H4 (cell line): ENCODE measurements at regions not wholly inside any gene's neighbourhood (a gene's known extent, or its start where the extent isn't known, plus 50 kb on each side); places are given as distances from the start of the nearest gene placed in this dataset.
"Not testable (repeated sequence)": the region's sequence is repeated elsewhere in the genome, so short reads cannot be mapped to it uniquely, and the experiment has no call there.

ENCODE experiments used
- DNase-seq: peaks from one replicate; pipeline ENCODE4 v3.0.0-alpha.2; 2015; ENCODE audit warnings: low spot score

- peak; percentile 82 for DNase-seq
Measured at GRCh38 chr4:74505355-74505978, 60.5 kb downstream of the AREG start.

GRCh38 chr4:74509363-74509762 is 64.4 kb downstream of the AREG start:
- not testable (repeated sequence) for DNase-seq

GRCh38 chr4:74516303-74516702 is 71.4 kb downstream of the AREG start:
- peak; percentile 58 for DNase-seq

DNA sequence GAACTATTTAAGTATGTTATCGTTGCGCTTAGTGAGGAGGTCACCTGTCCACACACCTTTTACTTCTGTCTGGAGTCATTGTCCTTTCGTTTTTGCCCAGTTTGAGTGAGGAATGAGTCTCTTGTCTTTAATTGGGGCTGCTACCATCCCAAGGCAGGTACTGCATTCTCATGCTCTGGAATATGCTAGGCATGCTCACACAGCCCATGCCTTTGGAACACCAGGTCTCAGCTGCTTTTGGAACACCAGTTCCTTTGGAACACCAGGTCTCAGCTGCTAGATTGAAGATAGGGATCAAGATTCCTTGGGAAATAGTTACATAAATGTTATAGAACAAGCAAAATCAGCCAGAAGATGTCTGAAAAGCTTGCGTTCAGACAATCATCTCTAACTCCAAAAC is 73.1 kb downstream of the AREG start:
- no peak for DNase-seq

- no peak for DNase-seq
Measured at GRCh38 chr4:74522251-74522991, 77.5 kb downstream of the AREG start.

DNA sequence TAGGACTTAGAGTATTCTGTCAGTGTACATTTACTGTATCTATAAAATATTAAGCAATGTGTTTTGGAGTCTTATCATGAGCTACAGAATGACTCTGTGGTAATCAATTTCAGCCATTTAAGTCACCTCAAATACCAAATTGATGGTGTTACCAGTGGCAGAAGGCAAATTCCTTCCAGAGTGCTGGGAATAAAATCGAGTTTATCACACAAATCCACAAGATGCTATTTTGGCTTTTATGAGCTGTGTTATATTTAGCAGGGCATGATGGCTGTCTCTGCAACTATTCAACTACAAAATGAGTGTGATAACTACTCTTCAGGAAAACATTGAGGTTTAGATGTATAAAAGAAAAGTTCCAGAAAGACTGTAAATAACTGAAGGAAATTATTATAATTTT is 78.2 kb downstream of the AREG start:
- no peak for DNase-seq

DNA sequence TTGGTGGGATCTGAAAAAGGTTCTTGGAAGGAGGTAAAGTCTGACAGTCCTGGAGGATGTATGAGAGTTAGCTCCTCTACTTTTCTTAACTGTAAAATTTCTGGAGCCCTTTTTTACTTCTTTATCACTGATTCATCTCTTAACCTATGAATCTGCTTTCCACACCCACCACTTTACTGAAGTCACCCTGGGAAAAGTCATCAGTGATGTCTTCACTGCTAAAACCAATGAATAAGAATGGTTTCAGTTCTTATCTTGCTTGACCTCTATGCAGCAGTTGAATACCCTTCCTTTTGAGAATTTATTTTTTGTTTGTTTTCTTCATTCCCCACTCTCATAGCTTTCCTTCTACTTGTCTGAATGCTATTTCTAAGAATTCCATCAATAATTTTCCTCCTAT is 80.0 kb downstream of the AREG start:
- no peak for DNase-seq

DNA sequence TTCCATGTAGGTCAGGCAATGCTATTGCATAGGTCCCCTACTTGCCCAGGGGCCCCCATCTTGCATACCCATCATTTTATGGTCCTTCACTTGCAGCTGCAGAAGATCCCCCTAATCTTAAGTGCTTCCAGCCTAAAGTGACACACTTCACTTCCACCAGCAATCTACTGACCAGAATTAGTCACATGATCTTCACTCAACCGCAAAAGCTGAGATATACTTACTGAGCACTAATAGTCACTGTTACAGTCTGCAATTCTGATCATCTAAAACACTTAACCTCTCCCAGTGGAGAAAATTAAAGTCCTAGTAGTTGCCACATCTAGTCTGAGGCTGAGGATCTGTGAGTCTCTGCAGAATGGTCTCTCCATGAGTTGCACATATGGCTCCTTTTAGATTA is 82.1 kb downstream of the AREG start:
- DNase-seq, result no peak

DNA sequence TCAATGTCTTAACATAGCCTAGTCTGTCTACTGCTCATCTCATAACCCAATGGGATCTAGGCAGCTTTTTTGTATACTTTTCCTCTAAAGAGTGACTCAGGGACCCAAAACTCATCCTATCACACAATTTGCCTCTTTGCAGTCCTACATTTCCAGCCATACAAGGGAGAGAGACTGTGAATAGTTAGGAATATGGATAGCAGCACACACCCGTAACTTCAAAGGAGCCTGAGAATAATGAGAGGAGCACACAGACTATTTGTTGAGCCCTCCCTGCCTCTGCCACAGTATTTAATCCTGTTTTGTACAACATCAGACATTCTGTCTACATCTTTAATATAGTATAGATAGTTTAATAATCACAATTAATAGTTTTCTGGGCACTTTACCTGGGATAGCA is 83.2 kb downstream of the AREG start:
- DNase-seq, result no peak

DNA sequence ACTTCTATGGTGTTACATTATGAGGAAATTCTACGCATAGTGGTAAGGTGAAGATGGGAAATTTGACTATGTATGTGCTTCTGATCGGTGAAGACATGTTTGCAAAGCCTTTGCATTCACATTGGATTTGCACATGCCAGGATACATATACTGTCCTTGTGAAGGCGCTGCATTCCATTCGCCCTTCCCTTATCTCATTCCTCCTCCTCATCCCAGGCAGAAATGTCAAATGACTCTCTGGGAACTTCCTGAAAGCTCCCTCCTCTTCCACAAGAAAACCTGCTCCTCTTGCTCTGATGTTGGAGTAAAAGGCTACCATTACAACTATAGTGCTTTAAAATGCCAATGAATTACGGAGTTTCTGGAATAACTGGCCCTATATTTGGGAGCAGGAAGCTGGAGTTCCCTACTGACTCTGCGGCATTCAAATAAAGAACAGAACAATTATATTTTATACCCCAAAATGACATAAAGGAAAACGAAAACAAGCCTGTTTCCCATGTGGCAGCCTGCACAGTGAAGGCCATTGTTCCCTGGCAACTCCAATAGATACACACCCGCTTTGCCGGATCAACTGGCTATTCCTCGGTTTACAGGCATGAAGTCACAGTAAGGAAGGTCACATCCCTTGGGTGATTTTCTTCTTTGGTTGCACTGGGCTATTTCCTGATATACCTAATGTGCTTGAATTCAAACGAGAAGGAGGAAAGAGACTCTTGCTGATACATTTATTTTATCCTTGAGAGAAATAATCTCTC is 84.5 kb downstream of the AREG start:
- DNase-seq, result no peak

GRCh38 chr4:74531963-74532794 is 87.2 kb downstream of the AREG start:
- DNase-seq, result peak; percentile 85

GRCh38 chr4:74534121-74534520 is 89.2 kb downstream of the AREG start:
- DNase-seq, result no peak

DNA sequence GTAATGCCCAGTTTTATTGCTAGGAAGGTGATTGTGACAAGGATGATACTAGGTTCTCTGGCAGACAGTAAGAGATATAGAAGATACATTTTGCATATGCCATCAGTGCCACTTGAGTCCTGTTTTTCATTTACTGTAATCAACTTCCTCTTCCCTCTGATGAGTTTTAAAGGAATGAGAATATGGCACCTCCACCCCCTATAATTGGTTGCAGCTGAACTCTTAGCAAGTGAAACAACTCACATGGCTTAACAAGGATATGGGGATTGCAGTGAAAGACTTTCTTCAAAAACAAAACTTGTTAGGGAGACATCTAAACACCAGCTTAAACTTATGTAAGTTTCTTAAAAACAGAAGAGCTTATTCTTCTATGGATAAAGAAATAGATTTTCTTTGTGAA is 90.0 kb downstream of the AREG start:
- DNase-seq, result no peak

DNA sequence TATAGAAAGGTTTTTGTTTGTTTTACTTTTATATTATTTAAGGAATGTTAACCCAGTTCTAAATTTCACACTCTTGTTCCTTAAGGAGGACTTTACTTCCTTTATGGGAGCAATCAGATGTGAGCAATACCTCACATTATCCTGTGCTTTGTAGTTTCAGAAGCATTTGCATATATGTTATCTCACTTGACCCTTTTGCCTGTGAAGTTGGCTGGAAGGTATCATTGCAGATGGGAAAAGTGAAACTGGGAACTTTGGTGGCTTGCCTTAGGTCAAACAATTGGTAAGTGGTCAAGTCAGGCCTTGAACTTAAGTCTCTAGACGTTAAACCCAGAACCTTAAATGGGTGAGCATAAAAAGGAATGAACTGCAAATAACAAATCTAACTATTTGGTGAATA is 90.6 kb downstream of the AREG start:
- DNase-seq, result no peak

- no peak for DNase-seq
Measured at GRCh38 chr4:74536557-74536956, 91.6 kb downstream of the AREG start.

- no peak for DNase-seq
Measured at GRCh38 chr4:74537459-74537858, 92.5 kb downstream of the AREG start.

GRCh38 chr4:74539044-74539790 is 94.3 kb downstream of the AREG start:
- DNase-seq, result no peak

- DNase-seq, result no peak
Measured at GRCh38 chr4:74540193-74540592, 95.3 kb downstream of the AREG start.

DNA sequence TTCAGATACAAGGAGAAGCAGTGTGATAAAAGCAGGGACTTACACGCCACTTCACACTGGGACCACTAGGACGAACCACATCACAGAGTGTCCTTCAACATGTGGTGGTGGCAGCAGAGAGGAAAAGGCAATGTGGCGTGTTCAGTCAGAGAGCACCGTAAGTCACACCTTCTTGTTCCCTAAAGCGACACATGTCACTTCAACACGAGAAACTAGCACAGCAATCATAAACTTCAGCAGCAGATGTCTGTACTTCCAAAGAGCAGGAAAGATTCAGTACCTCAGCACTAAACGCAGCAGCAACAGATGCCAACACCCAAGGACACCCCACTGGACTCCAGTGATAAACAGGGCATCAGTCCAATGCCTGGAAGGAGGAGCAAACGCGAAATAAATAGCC is 96.7 kb downstream of the AREG start:
- no peak for DNase-seq

DNA sequence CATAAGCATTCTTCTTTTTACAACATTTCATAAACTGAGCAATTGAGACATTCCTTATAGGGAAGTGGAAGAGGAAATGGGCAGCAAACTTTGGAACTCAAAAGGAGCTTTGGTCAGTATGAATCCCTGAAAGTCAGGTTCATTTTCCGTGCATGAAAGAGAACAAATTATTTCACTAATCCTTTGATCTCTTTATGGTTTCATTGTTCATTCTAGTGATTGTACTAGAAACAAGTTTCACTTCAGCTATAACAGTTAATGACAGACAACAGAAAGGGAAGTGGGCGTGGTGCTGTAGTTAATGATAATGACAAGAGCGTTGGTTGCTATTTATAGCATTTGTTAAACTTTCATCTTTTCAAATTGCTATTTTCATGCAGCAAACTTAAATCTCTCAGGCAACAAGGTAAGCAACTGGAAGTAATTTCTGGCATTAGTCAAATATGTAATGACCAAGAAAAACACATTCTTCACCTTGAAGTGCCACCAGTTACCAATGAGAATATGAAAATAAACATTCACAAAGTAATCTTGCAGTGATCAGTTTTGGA is 98.4 kb downstream of the AREG start:
- no peak for DNase-seq

- no peak for DNase-seq
Measured at GRCh38 chr4:74543983-74544382, 99.0 kb downstream of the AREG start.
